ENCODE measurements at regions not wholly inside any gene's neighbourhood (a gene's known extent, or its start where the extent isn't known, plus 50 kb on each side); places are given as distances from the start of the nearest gene placed in this dataset.

GRCh38 chr4:54499308-54500074 is 158.3 kb upstream of the KIT start:
- H3K27me3 ChIP-seq (replicated peaks; ENCODE audit: control insufficient read depth, insufficient read depth, low read length) = no peaks in the 10 kb centered on the region
- no peak for DNase-seq (ENCODE audit: extremely low read depth, insufficient read length)
- H3K36me3 ChIP-seq (ENCODE audit: control insufficient read depth, insufficient read depth, low read length) = no peaks in the 10 kb centered on the region
- H3K4me3 ChIP-seq (replicated peaks; ENCODE audit: low read depth, low read length) = no peak overlapping the region
- no peak for TF ChIP-seq CTCF (IDR thresholded peaks at IDR 0.05; ENCODE audit: insufficient read depth, low read length, poor library complexity, severe bottlenecking)

GRCh38 chr4:54505362-54505761 is 152.4 kb upstream of the KIT start:
- Histone ChIP-seq H3K36me3 (ENCODE audit: control insufficient read depth, insufficient read depth, low read length) (no peaks in the 10 kb centered on the region), H3K27me3 (replicated peaks; ENCODE audit: control insufficient read depth, insufficient read depth, low read length) (no peaks in the 10 kb centered on the region), H3K4me3 (replicated peaks; ENCODE audit: low read depth, low read length) (no peak overlapping the region)
- DNase-seq (ENCODE audit: extremely low read depth, insufficient read length) = no peak
- TF ChIP-seq CTCF (IDR thresholded peaks at IDR 0.05; ENCODE audit: insufficient read depth, low read length, poor library complexity, severe bottlenecking) = no peak

GRCh38 chr4:54505996-54506395 is 151.8 kb upstream of the KIT start:
- no peak for TF ChIP-seq CTCF (IDR thresholded peaks at IDR 0.05; ENCODE audit: insufficient read depth, low read length, poor library complexity, severe bottlenecking)
- H3K36me3 ChIP-seq (ENCODE audit: control insufficient read depth, insufficient read depth, low read length) = no peaks in the 10 kb centered on the region
- no peaks in the 10 kb centered on the region; the same call in 1 of the 2 replicates for H3K27me3 ChIP-seq (replicated peaks; ENCODE audit: control insufficient read depth, insufficient read depth, low read length)
- no peak for DNase-seq (ENCODE audit: extremely low read depth, insufficient read length)
- no peak overlapping the region for H3K4me3 ChIP-seq (replicated peaks; ENCODE audit: low read depth, low read length)

- H3K27me3 ChIP-seq (replicated peaks; ENCODE audit: control insufficient read depth, insufficient read depth, low read length) = no peaks in the 10 kb centered on the region; the same call in 1 of the 2 replicates
- no peak for TF ChIP-seq CTCF (IDR thresholded peaks at IDR 0.05; ENCODE audit: insufficient read depth, low read length, poor library complexity, severe bottlenecking)
- H3K36me3 ChIP-seq (ENCODE audit: control insufficient read depth, insufficient read depth, low read length) = no peaks in the 10 kb centered on the region
- no peak for DNase-seq (ENCODE audit: extremely low read depth, insufficient read length)
- no peak overlapping the region for H3K4me3 ChIP-seq (replicated peaks; ENCODE audit: low read depth, low read length)
These were observed 148.7 kb upstream of the KIT start for GRCh38 chr4:54509057-54509456.

- TF ChIP-seq CTCF (IDR thresholded peaks at IDR 0.05; ENCODE audit: insufficient read depth, low read length, poor library complexity, severe bottlenecking) = no peak
These were observed 144.6 kb upstream of the KIT start for GRCh38 chr4:54513204-54513603.

More at GRCh38 chr4:54513204-54513603, 144.6 kb upstream of the KIT start:
- H3K36me3 ChIP-seq (ENCODE audit: control insufficient read depth, insufficient read depth, low read length) = no peaks in the 10 kb centered on the region
- no peaks in the 10 kb centered on the region; the same call in 1 of the 2 replicates for H3K27me3 ChIP-seq (replicated peaks; ENCODE audit: control insufficient read depth, insufficient read depth, low read length)
- H3K4me3 ChIP-seq (replicated peaks; ENCODE audit: low read depth, low read length) = no peak overlapping the region
- no peak for DNase-seq (ENCODE audit: extremely low read depth, insufficient read length)

Measured in GM06990 (cell line).